Hematopoietic multipotent progenitor cell treated with erythropoietin and hydrocortisone succinate and interleukin-3 and kit ligand, for 4 days (in vitro differentiated cells): ENCODE measurements at regions not wholly inside any gene's neighbourhood (a gene's known extent, or its start where the extent isn't known, plus 50 kb on each side); places are given as distances from the start of the nearest gene placed in this dataset.

Source experiments
- DNase-seq: peaks from one replicate; pipeline ENCODE4 v3.0.0-alpha.2; 2015

DNA sequence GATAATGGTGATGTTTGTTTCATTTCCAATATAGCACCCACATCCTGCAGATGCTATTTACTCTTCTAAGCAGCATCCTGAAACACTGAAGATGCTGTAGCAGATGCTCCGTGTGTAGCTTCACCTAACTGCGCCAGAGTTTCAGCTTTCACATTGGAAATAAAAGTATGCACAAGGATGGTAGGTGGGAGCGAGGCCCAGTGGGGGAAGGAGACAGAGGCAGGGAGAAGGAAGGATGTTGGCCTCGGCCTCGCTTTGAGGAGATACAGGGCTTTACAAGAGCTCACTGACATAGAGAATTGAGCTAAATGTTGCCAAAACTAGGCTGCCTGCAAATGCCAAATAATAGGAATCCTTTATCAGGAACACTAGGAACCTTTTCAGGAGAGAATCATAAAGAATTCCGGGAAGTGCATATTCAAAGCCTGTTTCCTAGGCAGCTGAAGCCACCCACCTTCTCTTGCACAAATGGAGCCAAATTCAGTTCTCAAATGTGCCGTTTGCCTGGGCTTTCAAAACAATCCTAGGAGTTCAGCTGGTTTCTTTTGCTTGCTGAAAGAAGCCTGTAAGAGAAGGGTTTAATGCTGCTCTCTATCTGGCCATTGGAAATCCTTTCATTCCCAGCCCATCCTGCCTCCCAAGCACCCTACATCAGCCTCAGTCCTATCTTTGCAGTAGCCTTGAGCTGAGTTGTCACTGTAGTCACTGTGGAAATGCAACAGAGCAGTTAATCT, 135.4 kb upstream of the ATP1B1 start:
- DNase-seq, result no peak

DNA sequence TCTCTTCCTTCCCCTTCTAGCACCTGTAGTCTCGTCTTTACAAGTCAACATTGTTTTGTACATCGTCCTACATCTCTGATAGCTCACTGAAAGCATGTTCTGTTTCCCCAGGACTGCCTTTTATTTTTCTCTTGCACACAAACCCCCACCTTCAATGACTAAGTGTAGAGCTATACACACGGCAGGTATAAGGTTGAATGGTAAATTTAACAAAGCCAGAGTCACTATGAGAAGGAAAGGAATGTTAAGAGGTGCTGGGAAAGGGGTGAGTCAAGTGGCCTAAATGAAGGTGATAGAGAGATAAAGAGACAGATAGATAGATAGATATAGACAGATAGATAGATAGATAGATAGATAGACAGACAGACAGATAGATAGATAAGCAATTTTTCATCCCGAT, 134.3 kb upstream of the ATP1B1 start:
- DNase-seq, result no peak

DNA sequence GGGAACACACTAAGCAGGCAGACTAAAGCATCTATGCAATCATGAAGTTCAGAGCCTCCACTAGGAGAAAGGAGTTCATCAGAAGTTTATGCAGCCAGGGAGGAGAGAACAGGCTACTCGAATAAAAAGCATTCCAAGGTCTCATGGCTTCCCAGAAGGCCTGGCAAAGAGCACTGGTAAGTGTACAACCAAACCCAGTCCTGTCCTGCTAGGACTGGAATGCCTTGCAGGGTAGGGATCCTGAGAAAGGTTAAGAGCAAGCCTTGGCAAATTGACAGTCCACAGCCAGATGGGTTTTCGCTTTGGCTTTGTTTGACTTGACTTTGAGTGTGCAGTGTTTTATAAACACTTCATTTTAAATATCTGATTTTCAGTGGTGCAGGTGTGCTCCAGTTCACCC, 133.6 kb upstream of the ATP1B1 start:
- DNase-seq, result no peak

DNA sequence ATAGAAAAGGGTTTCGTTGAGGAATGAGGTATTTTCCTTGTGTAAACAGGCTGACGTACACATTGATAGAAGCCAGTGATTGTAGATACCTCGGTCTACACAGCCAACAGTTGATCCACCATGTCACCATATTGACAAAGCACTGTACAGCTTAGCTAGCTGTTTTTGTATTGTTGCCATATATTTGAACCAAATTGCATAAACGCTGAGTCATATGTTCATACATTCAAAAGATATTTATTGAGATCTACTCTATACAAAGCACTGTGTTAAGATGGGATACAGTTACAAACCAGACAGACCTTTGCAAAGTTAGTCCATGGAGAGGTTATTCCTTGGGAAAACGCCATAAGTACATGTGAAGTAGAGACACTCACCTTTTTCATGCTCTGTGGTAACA, 132.4 kb upstream of the ATP1B1 start:
- no peak for DNase-seq

DNA sequence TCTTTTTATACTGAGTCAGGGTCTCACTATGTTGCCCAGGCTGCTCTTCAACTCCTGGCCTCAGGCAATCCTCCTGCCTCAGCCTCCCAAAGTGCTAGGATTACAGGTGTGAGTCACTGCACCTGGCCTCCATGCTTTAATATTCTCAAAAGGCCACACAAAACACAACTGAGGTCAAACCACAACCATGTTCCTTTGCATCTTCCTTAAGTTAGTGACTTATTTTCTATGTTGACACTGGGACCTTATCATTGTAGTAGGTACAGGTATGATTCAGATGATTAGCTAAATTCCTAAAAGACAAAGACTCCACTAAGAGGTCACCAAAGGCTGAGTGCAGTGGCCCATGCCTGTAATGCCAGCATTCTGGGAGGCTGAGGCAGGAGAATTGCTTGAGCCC, 131.9 kb upstream of the ATP1B1 start:
- DNase-seq, result no peak

DNA sequence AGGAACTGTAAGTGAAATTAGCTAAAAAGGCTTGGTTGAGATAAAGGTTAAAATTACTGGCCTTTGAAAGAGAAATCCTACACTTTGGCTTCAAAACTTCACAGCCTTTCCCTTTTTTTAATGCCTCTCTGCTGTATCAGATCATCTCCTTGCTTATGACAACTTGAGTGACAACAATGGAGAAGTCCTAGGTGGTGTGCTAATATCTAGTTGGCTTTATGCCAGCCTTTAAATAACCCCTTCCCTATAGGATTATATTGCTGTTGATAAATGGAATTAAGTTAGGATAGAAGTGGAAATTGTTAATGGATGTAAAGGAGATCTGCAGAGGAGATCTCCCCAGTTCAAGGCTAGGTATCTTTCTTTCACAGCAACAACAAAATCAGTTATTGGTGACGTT, 130.2 kb upstream of the ATP1B1 start:
- DNase-seq, result peak; percentile 12

DNA sequence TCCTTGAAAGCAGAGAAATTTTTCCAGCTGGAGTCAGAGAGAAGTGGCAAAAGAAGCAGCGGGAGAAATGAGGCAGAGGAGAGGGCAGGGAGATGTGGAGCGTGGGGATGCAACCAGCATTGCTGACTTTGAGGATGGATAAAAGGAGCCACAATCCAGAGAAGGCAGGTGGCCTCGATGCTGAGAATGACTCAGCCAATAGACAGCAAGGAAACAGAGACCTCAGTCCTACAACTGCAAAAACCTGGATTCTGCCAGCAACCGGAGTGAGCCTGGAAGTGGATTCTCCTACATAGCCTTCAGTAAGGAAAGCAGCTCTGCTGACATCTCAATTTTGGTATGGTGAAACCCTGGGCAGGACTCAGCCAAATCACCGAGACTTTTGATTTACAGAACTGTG, 128.9 kb upstream of the ATP1B1 start:
- DNase-seq, result no peak

DNA sequence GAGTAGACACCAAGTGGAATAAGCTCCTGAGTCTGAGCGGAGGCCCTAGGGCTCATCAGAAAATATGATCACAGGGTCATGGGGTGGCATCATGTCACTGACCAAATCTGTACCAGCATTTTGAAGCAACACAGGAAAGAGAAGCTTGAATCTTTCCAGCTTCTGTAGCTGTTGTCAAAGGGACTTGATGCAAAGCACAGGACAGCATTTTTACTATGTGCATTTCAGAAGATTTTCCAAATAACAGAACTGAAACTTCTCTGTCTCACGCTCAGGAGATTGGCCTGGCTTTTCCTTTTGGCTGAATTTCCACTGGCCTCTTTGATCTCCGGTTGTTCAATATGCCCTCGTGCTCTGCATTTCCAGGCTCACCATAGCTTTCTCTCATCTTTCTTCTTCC, 127.2 kb upstream of the ATP1B1 start:
- DNase-seq, result no peak

DNA sequence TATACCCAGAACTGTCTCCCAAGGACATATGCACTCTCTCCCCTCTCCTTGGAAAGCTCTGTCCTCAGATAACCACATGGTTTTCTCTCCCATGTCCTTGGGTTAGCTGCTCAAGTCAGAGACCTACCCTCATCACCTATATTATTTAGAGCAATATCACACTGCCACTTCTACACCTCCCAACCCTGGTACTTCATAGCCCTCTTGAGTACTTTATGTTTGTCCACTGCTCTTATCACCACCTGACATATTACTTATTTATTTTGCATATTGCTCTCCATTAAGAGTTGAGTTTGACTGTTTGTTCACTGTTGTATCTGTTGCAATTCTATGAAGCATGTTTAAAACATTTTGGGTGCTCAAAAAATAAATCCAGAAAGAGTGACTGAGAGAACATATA, 126.3 kb upstream of the ATP1B1 start:
- no peak for DNase-seq

DNA sequence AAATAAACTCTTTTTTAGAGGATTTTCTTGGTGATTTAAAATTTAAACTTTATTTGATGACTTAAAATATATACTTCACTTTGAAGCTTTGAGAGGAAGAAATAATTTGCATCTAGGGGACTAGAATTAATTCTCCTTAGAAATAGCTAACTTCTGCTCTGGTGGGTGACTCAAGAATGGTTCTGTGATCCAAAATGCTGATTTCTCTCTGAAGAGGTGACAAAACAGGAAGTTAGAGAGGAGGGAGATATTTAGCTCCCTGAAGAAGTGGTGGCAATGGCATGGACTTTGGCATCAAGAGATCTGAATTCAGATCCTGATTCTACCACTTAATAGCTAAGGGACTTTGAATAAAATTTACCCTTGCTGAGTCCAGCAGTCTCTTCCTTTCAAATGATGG, 125.8 kb upstream of the ATP1B1 start:
- peak; percentile 44 for DNase-seq

DNA sequence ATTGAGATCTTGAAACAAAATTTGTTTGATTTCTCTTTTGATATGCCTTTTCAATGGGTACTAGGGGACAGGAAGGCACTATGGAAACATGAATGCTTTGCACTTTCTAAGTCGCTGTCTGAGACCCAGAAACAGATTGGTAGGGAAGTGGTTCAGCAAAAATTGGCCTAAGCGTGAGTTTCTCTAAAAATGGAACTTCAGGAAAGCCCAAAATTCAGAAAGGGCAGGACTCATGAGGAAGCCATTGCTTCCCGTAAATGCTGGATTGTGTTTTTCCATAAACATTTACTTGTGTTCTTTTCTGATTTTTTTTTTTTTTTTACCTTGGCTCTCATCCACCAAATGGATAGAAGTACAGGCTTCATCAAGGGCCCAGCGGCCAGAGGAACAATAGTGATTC, 123.7 kb upstream of the ATP1B1 start:
- no peak for DNase-seq

DNA sequence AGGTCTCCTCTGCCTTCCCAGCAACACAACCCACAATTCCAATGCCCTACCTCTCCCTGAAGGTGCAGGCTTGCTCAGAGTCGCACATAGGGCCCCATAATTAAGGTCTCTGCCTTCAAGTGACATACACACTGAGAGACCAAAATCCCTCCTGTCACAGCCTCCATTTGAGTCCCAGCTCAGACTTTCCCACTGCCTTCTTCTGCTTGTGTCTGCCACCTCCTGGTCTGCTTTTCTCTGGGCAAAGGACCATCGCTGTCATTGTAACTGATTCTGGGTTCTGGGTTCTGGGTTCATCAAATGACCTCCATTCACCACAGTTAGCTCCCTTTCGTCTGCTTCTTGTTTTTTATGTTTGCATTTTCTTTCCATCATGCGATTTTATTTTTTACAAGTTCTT, 119.2 kb upstream of the ATP1B1 start:
- no peak for DNase-seq

DNA sequence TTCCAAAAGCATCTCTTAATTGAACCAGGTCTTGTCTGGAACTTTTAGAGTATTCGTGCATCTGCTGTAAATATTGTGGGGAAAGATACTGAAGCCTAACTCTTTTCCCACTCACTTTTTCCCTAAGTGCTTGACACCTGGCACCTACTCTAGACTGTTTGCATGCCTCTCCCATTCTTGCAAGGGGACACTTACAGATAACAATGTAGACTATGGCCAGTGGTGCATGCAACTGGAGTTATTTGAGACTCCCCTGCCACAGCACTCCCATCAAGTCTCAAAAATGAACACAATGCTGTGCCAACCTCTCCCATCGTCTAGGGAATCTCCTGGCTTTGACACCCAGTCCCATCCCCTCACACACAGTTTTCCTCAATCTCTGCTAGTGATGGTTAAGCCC, 118.6 kb upstream of the ATP1B1 start:
- DNase-seq, result no peak

DNA sequence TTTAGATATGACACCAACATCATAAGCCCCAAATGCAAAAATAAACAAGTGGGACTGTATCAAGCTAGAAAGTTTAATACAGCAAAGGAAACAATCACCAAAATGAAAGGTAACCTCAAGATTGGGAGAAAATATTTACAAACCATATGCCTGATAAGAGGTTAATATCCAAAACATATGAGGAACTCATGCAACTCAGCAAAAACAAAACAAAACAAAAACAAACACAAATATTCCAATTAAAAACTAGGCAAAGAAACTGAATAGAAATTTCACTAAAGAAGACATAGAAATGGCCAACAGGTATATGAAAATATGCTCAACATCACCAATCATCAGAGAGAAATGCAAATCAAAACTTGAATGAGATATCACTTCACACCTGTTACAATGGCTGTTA, 116.5 kb upstream of the ATP1B1 start:
- no peak for DNase-seq

DNA sequence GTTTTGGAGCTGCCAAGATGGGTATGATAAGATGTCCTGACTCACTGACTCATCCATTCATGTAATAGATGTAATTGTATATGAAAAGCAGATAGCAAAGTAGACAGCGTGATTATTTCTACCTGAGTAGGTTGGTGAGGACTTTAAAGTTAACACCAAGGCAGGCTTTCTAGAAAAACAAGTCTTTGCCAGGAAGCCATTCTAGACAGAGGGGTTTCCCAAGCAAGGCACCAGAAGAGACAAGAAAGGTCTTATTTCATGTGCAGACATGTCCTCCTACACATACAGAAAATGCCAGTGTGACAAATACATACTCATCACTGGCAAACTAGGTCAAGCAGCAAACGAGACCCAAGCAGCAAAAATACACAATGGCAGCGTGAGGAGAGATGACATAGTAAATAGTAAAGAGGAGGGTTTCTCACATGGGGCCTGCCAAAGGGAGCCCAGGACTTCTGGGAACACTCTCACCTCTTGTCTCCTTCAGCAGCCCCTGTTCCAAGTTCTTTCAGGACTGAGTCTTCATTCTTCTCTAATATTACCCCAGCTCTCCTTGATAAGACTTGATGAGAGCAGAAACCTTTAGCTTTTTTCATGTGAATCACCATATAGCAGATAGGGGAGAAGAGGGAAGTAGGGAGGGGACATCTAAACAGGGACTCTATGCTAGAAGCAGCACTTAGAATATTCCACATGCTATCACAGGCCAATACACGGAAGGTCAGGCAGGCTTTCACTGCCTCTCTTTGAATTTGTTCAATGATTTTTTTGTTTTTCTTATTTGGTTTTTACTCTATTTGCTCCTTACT, 114.6 kb upstream of the ATP1B1 start:
- DNase-seq, result no peak

DNA sequence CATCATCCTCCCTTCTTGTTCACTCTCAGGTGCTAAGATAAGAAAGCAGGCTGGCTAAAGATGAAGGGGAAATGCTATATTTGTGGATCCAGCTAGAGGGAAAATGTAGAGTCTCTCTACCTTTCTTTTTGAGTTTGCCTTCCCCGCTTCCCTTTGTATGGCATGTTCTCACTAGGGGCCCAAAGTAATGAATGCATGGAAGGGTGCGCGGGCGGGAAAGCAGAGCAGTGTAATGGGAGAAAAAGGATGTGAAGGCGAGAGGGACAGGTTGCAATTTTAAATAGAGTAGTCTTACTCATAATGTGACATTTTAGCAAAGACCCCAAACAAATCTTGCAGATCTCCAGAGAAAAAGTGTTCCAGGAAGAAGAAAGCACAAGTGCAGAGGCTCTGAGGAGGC, 105.1 kb upstream of the ATP1B1 start:
- DNase-seq, result no peak

DNA sequence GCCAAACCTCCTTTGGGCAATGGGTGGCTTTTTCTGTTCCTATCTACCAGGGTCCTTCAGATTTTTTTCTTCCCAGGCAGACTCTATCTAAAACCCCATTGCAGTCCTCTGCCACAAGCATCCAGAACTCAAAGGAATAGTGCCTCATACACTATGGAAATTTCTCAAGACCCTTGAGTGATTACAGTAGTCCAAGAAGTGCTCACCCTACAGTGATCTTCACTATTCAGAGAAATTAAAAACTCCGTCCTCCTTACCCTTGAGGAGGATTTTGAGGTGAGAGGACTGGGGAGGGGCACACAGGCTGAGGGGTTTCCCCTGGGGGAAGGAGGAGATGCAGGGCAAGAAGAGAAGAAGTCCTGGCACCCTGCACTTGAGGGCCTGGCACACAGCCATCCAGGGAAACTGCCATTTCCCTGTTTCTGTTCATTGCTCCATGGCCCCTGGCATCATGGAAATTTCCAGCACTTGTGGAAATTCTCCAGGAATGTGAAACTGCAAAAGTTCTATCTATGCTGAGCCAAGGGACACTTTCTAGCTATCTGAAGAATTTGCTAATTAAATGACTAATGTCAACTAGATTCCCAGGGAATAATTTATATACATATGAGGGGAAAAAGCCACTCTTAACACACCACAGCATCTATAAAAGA, 102.5 kb upstream of the ATP1B1 start:
- no peak for DNase-seq

DNA sequence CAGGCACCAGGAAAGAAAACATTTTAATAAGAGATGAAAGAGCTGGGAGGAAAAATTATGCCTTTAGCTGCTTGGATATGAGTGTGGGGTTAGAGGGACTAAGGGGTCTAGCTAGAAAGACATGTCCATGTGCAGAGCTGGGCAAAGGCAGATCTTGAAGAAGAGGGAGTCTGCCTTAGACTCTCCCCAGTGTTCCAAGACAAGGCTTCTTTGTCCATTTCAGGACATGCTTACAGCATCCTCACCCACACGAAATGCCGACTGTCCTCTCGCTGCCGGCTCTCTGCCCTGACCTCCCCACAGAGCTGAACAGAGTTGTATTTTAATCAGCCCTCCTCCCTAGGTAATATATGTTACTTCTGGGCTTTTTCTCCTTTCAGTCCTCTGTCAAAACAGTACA, 100.7 kb upstream of the ATP1B1 start:
- no peak for DNase-seq

DNA sequence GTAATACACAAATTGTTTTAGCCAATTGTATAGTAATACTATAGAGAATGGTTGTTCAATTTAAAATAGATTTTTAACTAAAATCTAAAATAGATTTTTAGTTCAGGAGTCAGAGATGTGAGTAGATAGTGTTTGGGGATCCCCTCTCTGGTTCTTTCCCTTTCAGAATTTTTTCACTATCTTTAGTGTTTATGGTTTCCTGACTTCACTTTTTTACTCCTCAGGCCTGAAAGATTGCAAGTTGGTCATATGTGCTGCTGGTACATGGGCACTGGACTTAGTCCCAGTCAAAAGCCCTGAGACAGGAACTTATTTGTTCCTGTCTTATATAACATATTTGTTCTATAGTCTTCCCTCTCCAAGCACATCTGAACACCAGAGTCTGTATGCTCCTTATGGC, 96.8 kb upstream of the ATP1B1 start:
- no peak for DNase-seq

DNA sequence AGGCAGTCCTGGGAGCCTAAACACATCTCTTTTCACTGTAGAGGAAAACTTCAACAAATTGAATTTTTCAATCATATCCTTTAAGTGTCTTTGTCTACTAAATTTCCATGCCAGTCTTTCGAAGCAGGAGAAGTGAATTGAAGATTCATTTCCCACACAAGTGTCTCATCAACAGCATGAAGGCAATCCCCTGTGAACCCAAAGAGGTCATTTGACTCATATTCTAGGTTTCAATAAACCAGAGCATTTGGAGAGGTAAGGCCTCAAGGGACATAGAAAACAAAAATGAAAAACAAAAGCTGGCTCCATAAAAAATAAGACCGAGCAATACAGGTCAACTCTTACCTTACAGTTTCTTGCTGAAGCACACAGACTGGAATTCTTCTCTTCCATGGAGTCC, 94.1 kb upstream of the ATP1B1 start:
- DNase-seq, result no peak

DNA sequence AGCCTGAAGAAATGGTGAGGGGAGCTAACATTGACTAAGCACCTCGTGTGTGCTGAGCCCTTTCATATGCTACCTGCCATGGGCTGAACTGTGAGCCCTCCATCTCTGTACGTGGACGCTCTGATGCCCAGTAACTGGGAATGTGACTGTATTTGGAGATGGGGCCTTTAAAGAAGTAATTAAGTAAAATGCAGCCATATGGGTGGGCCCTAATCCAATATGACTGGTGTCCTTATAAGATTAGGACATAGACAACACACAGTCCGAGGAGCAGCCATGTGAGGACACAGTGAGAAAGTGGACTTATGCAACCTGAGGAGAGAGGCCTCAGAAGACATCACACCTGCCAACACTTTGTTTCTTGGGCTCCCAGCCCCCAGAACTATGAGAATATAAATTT, 92.7 kb upstream of the ATP1B1 start:
- no peak for DNase-seq

DNA sequence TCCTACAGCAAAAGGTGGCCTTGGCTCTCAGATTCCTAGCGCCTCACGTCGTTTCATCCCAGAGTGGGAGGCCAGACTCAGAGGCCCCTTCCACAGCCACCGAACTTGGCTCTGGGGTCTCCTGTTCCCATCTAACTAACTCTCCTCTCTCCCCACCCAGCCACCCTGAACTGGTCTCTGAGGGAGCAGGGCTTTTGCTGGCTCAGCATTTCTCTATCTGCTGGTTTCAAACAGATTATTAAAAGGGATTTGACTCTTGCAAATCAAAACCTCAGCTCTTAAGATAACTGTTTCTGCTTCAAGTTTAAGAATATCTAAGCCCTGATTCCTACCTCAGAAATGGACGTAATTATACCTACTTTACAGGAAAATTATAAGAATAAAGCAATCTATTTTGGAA, 91.0 kb upstream of the ATP1B1 start:
- DNase-seq, result no peak

DNA sequence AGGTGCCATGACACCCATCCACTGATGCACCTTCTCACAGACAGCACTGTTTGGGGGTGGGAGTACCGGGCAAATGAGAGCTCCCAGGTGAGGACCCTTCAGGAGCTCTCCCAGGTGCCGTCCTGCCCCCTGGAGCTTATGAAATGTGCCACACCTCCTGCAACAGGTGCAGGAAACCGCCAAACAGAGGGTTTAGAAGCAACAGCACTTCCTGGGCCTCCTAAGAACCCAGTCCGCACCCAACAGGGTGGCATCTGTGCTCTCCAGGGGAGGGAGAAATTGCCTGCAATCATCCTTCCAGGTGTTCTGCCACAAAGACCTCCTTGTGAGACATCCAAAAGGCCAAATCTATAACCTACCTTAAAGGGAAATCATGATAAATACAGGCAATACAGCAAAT, 87.7 kb upstream of the ATP1B1 start:
- no peak for DNase-seq

DNA sequence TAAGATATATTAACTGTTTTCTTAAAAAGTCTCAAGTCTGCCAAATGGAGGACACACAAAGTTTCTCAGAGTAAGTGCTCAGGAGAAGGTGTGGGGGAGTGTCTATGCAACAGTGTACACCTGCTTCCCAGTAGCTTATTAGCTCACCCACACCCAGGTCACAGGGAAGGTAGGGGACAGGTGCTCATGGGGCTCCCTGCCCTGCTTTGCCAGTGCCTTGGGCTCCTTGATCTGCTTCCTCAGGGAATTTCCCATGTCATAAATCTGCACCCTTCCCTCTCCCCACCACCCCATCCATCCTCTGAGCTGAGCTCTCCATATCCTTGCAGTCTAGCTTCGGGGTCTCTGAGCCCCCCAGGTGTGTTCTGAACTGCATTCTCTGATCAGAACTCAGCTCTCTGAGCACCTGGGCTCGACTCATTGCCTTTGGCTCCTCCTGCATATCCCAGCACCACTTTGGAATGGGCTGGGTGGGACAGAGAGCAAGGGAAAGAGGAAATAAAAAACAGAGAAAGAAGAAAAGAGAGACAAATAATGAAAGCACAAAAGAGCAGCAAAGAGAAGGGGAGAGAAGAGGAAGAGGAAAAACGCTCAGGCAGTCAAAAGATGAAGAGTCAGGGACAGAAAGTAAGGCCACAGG, 87.0 kb upstream of the ATP1B1 start:
- DNase-seq, result no peak
